HG02571 (cell line): ENCODE measurements at regions not wholly inside any gene's neighbourhood (a gene's known extent, or its start where the extent isn't known, plus 50 kb on each side); places are given as distances from the start of the nearest gene placed in this dataset.
"Not testable (repeated sequence)": the region's sequence is repeated elsewhere in the genome, so short reads cannot be mapped to it uniquely, and the experiment has no call there.

Experiments
- ATAC-seq: cut with Tn5 transposase; IDR thresholded peaks from one replicate; pipeline ENCODE4 v1.9.1; 2021; ENCODE audit warnings: mild to moderate bottlenecking, moderate library complexity; ENCODE audit not compliant: unreplicated experiment

DNA sequence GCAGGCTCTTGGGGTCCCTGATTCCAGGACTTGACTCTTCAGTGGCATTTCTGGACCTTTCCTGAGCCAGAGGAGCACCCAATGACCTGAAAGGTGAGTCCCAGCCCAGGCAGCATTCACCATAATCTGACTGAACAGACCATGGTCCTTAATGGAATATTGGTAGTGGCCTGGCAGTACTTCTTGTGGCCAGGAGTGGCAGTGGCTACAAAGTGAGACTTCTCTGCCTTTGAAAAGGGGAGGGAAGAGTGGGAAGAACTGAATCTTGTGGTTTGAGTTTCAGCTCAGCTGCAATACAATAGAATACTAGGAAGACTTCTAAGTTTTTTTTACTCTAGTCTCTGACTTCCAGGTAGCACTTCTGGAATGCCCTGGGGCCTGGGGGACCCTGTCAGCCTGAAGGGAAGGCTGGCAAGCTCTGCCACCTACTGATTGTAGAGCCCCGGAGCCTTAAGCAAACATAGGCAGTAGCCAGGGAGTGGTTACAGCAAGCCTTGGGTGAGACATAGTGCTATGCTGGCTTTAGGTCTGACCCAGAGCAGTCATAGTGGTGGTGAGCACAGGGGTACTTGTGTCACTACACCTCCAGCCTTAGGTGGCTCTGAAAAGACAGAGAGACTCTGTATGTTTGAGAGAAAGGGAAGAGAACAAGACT lies 674.2 kb upstream of the MANEA start:
- ATAC-seq = no peak

GRCh38 chr6:94899191-94899590 lies 678.1 kb upstream of the MANEA start:
- ATAC-seq = no peak

- no peak for ATAC-seq
Measured at GRCh38 chr6:94894300-94894699, 683.0 kb upstream of the MANEA start.

DNA sequence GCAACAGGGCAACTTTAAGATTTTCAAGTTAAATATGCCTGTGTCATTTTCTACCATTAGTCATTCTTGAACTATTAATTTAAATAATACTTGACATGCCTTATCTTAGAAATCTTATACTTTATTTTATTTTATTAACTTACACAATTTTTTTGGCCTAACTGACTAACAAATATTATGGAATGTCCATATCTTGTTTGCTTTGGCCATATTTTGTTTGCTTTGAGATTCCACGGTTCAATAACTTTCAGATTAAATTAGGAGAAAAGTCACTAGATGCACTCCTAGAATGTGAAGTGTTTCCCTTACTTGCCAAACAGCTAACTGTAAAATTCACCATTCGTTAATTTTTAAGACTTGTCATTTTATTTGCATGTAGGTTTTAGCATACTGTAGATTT lies 684.0 kb upstream of the MANEA start:
- no peak for ATAC-seq

DNA sequence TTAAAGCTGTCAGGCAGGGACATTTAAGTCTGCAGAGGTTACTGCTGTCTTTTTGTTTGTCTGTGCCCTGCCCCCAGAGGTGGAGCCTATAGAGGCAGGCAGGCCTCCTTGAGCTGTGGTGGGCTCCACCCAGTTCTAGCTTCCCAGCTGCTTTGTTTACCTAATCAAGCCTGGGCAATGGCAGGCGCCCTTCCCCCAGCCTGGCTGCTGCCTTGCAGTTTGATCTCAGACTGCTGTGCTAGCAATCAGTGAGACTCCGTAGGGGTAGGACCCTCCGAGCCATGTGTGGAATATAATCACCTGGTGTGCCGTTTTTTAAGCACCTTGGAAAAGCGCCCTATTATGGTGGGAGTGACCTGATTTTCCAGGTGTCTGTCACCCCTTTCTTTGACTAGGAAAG lies 703.5 kb upstream of the MANEA start:
- ATAC-seq = not testable (repeated sequence)

- ATAC-seq = no peak
Measured at GRCh38 chr6:94862112-94862511, 715.2 kb upstream of the MANEA start.

GRCh38 chr6:94859924-94860323 lies 717.4 kb upstream of the MANEA start:
- ATAC-seq = no peak

DNA sequence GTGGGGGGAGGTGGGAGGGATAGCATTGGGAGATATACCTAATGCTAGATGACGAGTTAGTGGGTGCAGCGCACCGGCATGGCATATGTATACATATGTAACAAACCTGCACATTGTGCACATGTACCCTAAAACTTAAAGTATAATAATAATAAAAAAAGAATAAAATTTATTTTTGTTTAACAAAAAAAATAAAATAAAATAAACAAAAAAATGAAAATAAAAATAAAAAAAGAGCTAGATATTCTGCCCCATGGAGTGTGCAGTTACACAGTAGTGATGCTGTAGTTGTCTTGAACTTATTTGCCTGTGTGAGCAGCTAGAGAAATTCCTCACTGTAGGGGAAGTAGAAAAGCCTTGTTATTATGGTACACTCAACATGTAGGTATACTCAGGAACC lies 720.3 kb upstream of the MANEA start:
- ATAC-seq = not testable (repeated sequence)

DNA sequence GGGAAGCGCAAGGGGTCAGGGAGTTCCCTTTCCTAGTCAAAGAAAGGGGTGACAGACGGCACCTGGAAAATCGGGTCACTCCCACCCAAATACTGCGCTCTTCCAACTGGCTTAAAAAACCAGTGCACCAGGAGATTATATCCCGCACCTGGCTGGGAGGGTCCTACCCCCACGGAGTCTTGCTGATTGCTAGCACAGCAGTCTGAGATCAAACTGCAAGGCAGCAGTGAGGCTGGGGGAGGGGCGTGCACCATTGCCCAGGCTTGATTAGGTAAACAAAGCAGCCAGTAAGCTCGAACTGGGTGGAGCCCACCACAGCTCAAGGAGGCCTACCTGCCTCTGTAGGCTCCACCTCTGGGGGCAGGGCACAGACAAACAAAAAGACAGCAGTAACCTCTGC lies 726.0 kb upstream of the MANEA start:
- not testable (repeated sequence) for ATAC-seq

DNA sequence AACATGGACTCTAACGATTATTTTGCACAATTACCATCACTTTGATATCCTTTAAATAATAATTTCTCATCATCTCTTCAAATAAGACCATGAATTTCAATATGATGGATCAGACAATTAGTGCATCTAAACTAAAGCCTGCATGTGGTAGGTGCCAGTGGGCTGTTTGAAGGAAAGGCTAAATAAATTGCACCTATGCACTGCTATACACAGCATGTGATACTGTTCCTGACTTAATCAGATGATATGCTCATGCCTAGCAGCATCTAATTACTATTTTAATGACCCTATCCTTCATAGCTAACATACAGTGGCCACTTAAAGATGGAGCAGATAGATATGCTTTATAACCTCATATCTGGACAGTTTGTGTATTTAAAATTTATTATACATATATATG lies 731.6 kb upstream of the MANEA start:
- no peak for ATAC-seq

DNA sequence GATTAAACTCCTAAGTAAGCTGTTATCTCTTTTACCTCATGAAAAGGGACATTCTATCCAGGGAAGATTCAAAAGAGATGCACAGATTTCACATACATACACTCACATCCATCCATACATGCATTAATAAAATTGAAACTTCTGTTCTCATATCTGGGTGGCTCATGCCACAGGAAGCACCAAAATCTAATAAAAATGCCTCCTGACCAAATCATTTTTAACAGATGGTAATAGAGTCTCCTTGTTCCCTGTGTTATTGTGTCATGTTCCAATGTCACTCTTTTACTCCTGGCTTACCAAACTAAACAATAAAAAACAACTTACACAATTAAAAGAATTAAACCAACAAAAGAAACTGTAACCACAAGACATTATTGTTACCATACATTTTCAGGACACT lies 742.1 kb upstream of the MANEA start:
- no peak for ATAC-seq

DNA sequence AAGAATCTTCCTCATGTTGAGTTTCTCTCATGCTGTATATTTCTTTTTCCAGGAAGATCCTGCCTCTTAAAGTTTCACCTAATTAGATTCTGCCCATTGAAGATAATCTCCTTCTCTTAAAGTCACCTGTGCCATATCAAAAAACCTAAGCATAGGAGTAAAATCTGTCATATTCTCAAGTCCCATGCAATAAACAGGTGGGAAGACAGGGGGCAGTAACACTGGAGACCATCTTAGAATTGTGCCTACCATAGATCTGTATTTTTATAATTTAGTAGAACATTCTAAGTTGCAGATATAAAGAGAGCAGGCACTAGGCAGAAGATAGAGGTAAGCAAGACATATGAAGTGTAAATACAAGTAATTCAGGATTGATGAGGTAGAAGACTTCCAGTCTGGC lies 763.5 kb upstream of the MANEA start:
- no peak for ATAC-seq

DNA sequence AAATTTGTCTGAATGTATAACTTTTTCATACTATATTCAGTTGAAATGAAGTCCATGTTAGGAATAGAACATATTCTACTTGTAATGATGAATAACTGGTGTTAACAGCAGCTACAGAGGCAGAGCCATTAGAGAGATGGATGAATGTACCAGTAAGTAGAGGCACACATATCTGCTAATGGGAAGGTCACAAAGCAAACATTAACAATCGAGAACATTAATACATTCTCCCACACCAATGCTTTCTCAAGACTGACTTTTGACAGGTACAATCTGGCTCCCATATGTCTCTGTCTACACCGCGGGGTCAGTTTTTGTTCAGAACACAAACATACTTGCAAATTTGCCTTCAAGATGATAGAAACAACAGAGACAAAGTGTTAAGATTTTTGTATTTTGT lies 776.0 kb upstream of the MANEA start:
- no peak for ATAC-seq

GRCh38 chr6:94785514-94785913 lies 791.8 kb upstream of the MANEA start:
- no peak for ATAC-seq

DNA sequence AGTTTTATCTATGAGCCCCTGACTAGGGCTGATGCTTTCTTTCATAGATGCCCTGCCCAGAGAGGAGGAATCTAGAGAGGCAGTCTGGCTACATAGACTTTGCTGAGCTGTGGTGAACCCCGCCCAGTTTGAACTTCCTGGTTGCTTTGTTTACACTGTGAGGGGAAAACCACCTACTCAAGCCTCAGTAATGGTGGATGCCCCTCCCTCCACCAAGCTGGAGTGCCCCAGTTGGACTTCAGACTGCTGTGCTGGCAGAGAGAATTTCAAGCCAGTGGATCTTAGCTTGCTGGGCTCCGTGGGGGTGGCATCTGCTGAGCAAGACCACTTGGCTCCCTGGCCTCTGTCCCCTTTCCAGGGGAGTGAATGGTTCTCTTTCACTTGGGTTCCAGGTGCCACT lies 792.3 kb upstream of the MANEA start:
- ATAC-seq = not testable (repeated sequence)

DNA sequence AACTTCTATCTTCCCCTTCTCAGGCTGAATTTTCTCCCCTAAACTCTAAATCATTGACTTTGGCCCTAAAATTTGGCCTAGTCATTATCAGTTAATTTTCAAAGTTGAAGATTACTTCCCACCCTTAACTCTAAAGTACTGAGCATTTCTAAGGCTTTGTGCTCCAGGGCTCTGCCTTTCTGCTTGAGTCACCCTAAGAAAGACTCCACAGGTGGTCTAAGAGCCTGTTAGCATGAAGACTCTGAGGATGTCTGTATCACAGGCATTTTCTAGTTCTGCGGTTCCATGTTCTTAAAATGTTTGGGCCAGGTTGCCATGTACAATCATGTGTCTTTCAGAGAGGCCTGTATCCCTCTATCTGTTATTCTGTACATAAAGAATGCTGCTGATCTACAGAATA lies 808.1 kb upstream of the MANEA start:
- ATAC-seq = no peak

- peak; percentile 95 for ATAC-seq
Measured at GRCh38 chr6:94751641-94752329, 825.5 kb upstream of the MANEA start.

- ATAC-seq = no peak
Measured at GRCh38 chr6:94736236-94736635, 841.1 kb upstream of the MANEA start.

GRCh38 chr6:94735270-94735669 lies 842.1 kb upstream of the MANEA start:
- ATAC-seq = no peak

DNA sequence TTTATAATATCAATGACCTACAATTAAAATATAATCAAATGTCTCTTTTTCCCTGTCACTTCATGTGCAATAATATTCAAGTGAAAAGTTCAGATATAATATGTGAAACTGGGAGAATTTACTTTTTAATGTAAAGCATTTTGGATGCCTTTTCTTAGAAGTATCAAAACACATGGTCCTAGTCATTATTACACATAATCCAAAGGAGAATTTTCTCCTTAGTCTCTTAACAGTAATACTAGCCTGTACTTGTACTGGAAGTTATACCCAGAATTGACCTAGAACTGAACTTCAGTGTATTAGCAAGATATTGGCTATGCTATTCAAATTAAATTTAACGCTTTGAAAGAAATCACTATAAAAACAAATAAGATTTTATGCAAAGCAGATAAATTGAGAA lies 842.6 kb upstream of the MANEA start:
- no peak for ATAC-seq

DNA sequence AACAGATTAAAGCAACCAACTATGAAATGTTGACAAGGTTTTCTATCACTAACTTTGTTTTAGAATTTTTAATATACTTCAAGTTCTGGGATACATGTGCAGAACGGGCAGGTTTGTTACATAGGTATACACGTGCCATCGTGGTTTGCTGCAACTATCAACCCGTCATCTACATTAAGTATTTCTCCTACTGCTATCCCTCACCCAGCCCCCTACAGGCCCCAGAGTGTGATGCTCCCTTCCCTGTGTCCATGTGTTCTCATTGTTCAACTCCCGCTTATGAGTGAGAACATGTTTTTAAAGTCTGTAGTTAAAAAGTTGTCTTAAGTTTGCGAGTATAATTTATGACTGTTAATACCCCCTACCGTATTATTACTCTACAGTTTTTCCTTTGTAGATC lies 844.3 kb upstream of the MANEA start:
- no peak for ATAC-seq

- no peak for ATAC-seq
Measured at GRCh38 chr6:94727710-94728109, 849.6 kb upstream of the MANEA start.

DNA sequence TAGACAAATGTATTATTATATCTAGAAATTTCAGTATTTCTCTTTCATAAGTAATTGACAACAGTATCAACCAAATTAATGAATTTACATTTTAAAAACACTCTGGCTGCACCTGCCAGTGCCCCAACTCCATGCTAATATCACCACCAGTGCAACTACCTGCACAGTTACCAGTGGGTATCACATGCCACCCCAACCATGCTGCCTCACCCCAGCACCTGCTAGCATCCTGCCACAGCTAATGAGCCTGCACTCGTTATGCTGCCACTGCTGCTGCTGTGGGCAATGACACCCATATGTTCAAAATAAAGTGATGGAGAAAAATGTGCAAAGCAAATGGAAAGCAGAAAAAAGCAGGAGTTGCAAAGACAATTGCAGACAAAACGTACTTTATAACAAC lies 855.9 kb upstream of the MANEA start:
- ATAC-seq = no peak
